Neuronal stem cell (in vitro differentiated cells): ENCODE measurements at regions not wholly inside any gene's neighbourhood (a gene's known extent, or its start where the extent isn't known, plus 50 kb on each side); places are given as distances from the start of the nearest gene placed in this dataset.

ENCODE experiments used
- DNase-seq: peaks from one replicate; pipeline ENCODE4 v3.0.0-alpha.2; 2013; ENCODE audit warnings: low spot score
- H2AFZ ChIP-seq: one replicate; pipeline ENCODE4 v1.6.1; 2013; ENCODE audit warnings: mild to moderate bottlenecking, low read length, inconsistent platforms
- H2AK5ac ChIP-seq: 2 replicates; pipeline ENCODE4 v1.6.1; 2013; ENCODE audit warnings: low read depth, mild to moderate bottlenecking, inconsistent platforms, low read length, moderate library complexity, mixed read lengths
- H2BK120ac ChIP-seq: 2 replicates; pipeline ENCODE4 v1.6.1; 2013; ENCODE audit warnings: low read depth, mild to moderate bottlenecking, inconsistent platforms, low read length, moderate library complexity, mixed read lengths
- H2BK12ac ChIP-seq: one replicate; pipeline ENCODE4 v1.6.1; 2013; ENCODE audit warnings: low read length, inconsistent platforms
- H2BK15ac ChIP-seq: 2 replicates; pipeline ENCODE4 v1.6.1; 2013; ENCODE audit warnings: mild to moderate bottlenecking, low read length, inconsistent platforms, mixed read lengths
- H2BK5ac ChIP-seq: one replicate; pipeline ENCODE4 v1.6.1; 2013; ENCODE audit warnings: inconsistent platforms, mild to moderate bottlenecking, low read length, moderate library complexity
- H3K14ac ChIP-seq: one replicate; pipeline ENCODE4 v1.6.1; 2013; ENCODE audit warnings: low read length, inconsistent platforms
- H3K18ac ChIP-seq: 2 replicates; pipeline ENCODE4 v1.6.1; 2013; ENCODE audit warnings: low read length, inconsistent platforms
- H3K23ac ChIP-seq: 2 replicates; pipeline ENCODE4 v1.6.1; 2013; ENCODE audit warnings: low read depth, mild to moderate bottlenecking, mixed read lengths, low read length, inconsistent platforms; ENCODE audit not compliant: poor library complexity
- H3K27ac ChIP-seq: replicated peaks from 3 replicates; pipeline ENCODE4 v1.5.1; 2013; ENCODE audit warnings: low read length, inconsistent platforms
- H3K27me3 ChIP-seq, 3 experiments: 2 replicates each; pipeline ENCODE4 v1.6.1; 2013; ENCODE audit warnings: low read length in 3 of 3, mild to moderate bottlenecking in 2 of 3, inconsistent platforms in 1 of 3, low read depth in 1 of 3, mixed read lengths in 1 of 3, moderate library complexity in 1 of 3; ENCODE audit not compliant: control insufficient read depth in 3 of 3, insufficient read depth in 3 of 3
- H3K36me3 ChIP-seq, 2 donors: replicated peaks in 1 of 2; 2 replicates each; pipeline ENCODE4 v1.6.1; 2013; ENCODE audit warnings: low read length in 2 of 2; ENCODE audit not compliant: control insufficient read depth in 2 of 2, insufficient read depth in 2 of 2
- H3K4ac ChIP-seq: 2 replicates; pipeline ENCODE4 v1.6.1; 2013; ENCODE audit warnings: inconsistent platforms, mild to moderate bottlenecking, low read length, moderate library complexity
- H3K4me1 ChIP-seq, 2 donors: 1 replicate in 1 of 2; 2 replicates in 1 of 2; pipeline ENCODE4 v1.6.1; 2013; ENCODE audit warnings: low read length in 2 of 2, low read depth in 1 of 2; ENCODE audit not compliant: control insufficient read depth in 2 of 2, insufficient read depth in 1 of 2
- H3K4me2 ChIP-seq: one replicate; pipeline ENCODE4 v1.6.1; 2013; ENCODE audit warnings: mild to moderate bottlenecking, low read length, inconsistent platforms; ENCODE audit not compliant: insufficient read depth, poor library complexity, severe bottlenecking
- H3K4me3 ChIP-seq, 2 donors: 2 replicates each; pipeline ENCODE4 v1.5.1; 2013; ENCODE audit warnings: low read length in 2 of 2, mild to moderate bottlenecking in 2 of 2, inconsistent platforms in 1 of 2, moderate library complexity in 1 of 2
- H3K79me1 ChIP-seq: one replicate; pipeline ENCODE4 v1.6.1; 2013; ENCODE audit warnings: low read depth, mild to moderate bottlenecking, inconsistent platforms, low read length, moderate library complexity
- H3K9ac ChIP-seq: one replicate; pipeline ENCODE4 v1.6.1; 2013; ENCODE audit warnings: mild to moderate bottlenecking, low read depth, low read length, inconsistent platforms; ENCODE audit not compliant: poor library complexity
- H3K9me3 ChIP-seq, 2 donors: replicated peaks in 1 of 2; 2 replicates each; pipeline versions ENCODE3 to v1.6.1; 2013; ENCODE audit warnings: low read length in 2 of 2, mild to moderate bottlenecking in 2 of 2, inconsistent platforms in 1 of 2, low read depth in 1 of 2, mixed read lengths in 1 of 2, moderate library complexity in 1 of 2; ENCODE audit not compliant: control insufficient read depth in 2 of 2, insufficient read depth in 1 of 2
- H4K8ac ChIP-seq: one replicate; pipeline ENCODE4 v1.6.1; 2013; ENCODE audit warnings: low read depth, mild to moderate bottlenecking, inconsistent platforms, low read length, moderate library complexity
- H4K91ac ChIP-seq: one replicate; pipeline ENCODE4 v1.6.1; 2013; ENCODE audit warnings: low read length, low read depth, mild to moderate bottlenecking, inconsistent platforms; ENCODE audit not compliant: poor library complexity
- WGBS, 2 donors: extraction: QIAGEN DNeasy Blood & Tissue Kit; methylation state at CpG; one replicate each; pipeline ENCODE4 v1.1.7; 2013; ENCODE audit warnings: missing lambda C conversion rate in 2 of 2, mixed read lengths in 1 of 2; ENCODE audit not compliant: insufficient read length in 2 of 2, insufficient replicate concordance in 1 of 2; ENCODE audit errors: extremely low coverage in 2 of 2; 5-methylcytosine and 5-hydroxymethylcytosine counted together

- H3K27ac ChIP-seq: no peak overlapping the region
- H3K4me2 ChIP-seq: no peak overlapping the region
- H3K4me1 ChIP-seq: peaks cover 0 to 4% of the 10 kb centered on the region in 2 donors
- H3K79me1 ChIP-seq: no peaks in the 10 kb centered on the region
- no peak overlapping the region for H2AK5ac ChIP-seq
- no peak overlapping the region for H3K4me3 ChIP-seq
- no peak overlapping the region for H3K4ac ChIP-seq
- no peak overlapping the region for H4K91ac ChIP-seq
- no peaks in the 10 kb centered on the region for H3K36me3 ChIP-seq
- no peak overlapping the region for H2BK12ac ChIP-seq
- no peak overlapping the region for H2BK15ac ChIP-seq
- no peak for DNase-seq
- no peak overlapping the region for H4K8ac ChIP-seq
- peaks cover 0 to 2% (median 0%) of the 10 kb centered on the region in 3 experiments for H3K27me3 ChIP-seq
- no CpG with 5 or more reads among the region's 2 CpGs for WGBS, 2 donors
- no peak overlapping the region for H3K18ac ChIP-seq
- no peak overlapping the region for H3K9ac ChIP-seq
- no peaks in the 10 kb centered on the region for H3K9me3 ChIP-seq
- no peak overlapping the region for H3K23ac ChIP-seq
- no peak overlapping the region for H2BK120ac ChIP-seq
- H3K14ac ChIP-seq: no peak overlapping the region
- H2BK5ac ChIP-seq: no peak overlapping the region
- H2AFZ ChIP-seq: no peak overlapping the region
Observed at GRCh38 chr3:140854961-140855360, 86.7 kb upstream of the SLC25A36 start.

- Histone ChIP-seq H3K36me3 (no peaks in the 10 kb centered on the region), H4K8ac (no peak overlapping the region), H3K14ac (no peak overlapping the region), H4K91ac (no peak overlapping the region), H3K27me3 (peaks cover 0 to 2% (median 0%) of the 10 kb centered on the region in 3 experiments), H2AK5ac (no peak overlapping the region), H2BK120ac (no peak overlapping the region), H3K4me2 (no peak overlapping the region), H2BK5ac (no peak overlapping the region), H2AFZ (no peak overlapping the region), H3K4me3 (no peak overlapping the region), H3K4me1 (peaks cover 0 to 4% of the 10 kb centered on the region in 2 donors), H3K4ac (no peak overlapping the region), H3K79me1 (no peaks in the 10 kb centered on the region), H3K18ac (no peak overlapping the region), H3K9ac (no peak overlapping the region), H2BK15ac (no peak overlapping the region), H3K9me3 (no peaks in the 10 kb centered on the region), H3K27ac (no peak overlapping the region), H2BK12ac (no peak overlapping the region), H3K23ac (no peak overlapping the region)
- no CpG with 5 or more reads among the region's 1 CpG for WGBS, 2 donors
- DNase-seq: no peak
Observed at GRCh38 chr3:140856905-140857304, 84.7 kb upstream of the SLC25A36 start.

GRCh38 chr3:140857993-140858392 is 83.6 kb upstream of the SLC25A36 start:
- H3K27ac ChIP-seq: no peak overlapping the region
- no peaks in the 10 kb centered on the region for H3K36me3 ChIP-seq
- H3K4me1 ChIP-seq: peaks cover 0 to 4% of the 10 kb centered on the region in 2 donors
- H2BK12ac ChIP-seq: no peak overlapping the region
- no peak overlapping the region for H2AK5ac ChIP-seq
- no peaks in the 10 kb centered on the region for H3K9me3 ChIP-seq
- no CpG with 5 or more reads among the region's 2 CpGs for WGBS, 2 donors
- DNase-seq: no peak
- no peak overlapping the region for H3K9ac ChIP-seq
- H2BK15ac ChIP-seq: no peak overlapping the region
- H3K79me1 ChIP-seq: no peaks in the 10 kb centered on the region
- H4K91ac ChIP-seq: no peak overlapping the region
- no peak overlapping the region for H3K4me2 ChIP-seq
- no peak overlapping the region for H2BK5ac ChIP-seq
- no peak overlapping the region for H3K14ac ChIP-seq
- H3K4ac ChIP-seq: no peak overlapping the region
- H3K4me3 ChIP-seq: no peak overlapping the region
- no peak overlapping the region for H2AFZ ChIP-seq
- H3K23ac ChIP-seq: no peak overlapping the region
- peaks cover 0 to 2% (median 0%) of the 10 kb centered on the region in 3 experiments for H3K27me3 ChIP-seq
- H3K18ac ChIP-seq: no peak overlapping the region
- H2BK120ac ChIP-seq: no peak overlapping the region
- no peak overlapping the region for H4K8ac ChIP-seq

- H3K4me2 ChIP-seq: no peak overlapping the region
- no peak overlapping the region for H2BK15ac ChIP-seq
- H2BK5ac ChIP-seq: no peak overlapping the region
- H3K23ac ChIP-seq: no peak overlapping the region
- no peak overlapping the region for H2BK12ac ChIP-seq
- H3K4me3 ChIP-seq: no peak overlapping the region
- no peak overlapping the region for H3K27ac ChIP-seq
- H3K9me3 ChIP-seq: no peaks in the 10 kb centered on the region
- H3K27me3 ChIP-seq: peaks cover 0 to 2% (median 0%) of the 10 kb centered on the region in 3 experiments
- no CpG with 5 or more reads among the region's 5 CpGs for WGBS, 2 donors
- DNase-seq: no peak
- no peak overlapping the region for H3K4ac ChIP-seq
- H3K4me1 ChIP-seq: peaks cover 0 to 4% of the 10 kb centered on the region in 2 donors
- no peak overlapping the region for H3K9ac ChIP-seq
- H3K36me3 ChIP-seq: no peaks in the 10 kb centered on the region
- H4K8ac ChIP-seq: no peak overlapping the region
- H2BK120ac ChIP-seq: no peak overlapping the region
- H3K14ac ChIP-seq: no peak overlapping the region
- no peak overlapping the region for H4K91ac ChIP-seq
- no peak overlapping the region for H2AK5ac ChIP-seq
- no peak overlapping the region for H2AFZ ChIP-seq
- no peak overlapping the region for H3K18ac ChIP-seq
- H3K79me1 ChIP-seq: no peaks in the 10 kb centered on the region
Observed at GRCh38 chr3:140859592-140860336, 81.9 kb upstream of the SLC25A36 start.
